Keratinocyte (primary cell): ENCODE measurements at regions not wholly inside any gene's neighbourhood (a gene's known extent, or its start where the extent isn't known, plus 50 kb on each side); places are given as distances from the start of the nearest gene placed in this dataset.

ENCODE experiments used
- DNase-seq: peaks from one replicate; pipeline ENCODE4 v3.0.0-alpha.2; 2011; ENCODE audit warnings: low read depth, missing footprints, low spot score
- FAIRE-seq: peaks from 2 replicates; lab custom pipeline; 2011; peaks lifted over from hg19 to GRCh38; lab: Jason Lieb, UNC
- H2AFZ ChIP-seq: 2 replicates; pipeline ENCODE4 v1.6.0; 2012; ENCODE audit warnings: low read length, control low read depth, inconsistent platforms; ENCODE audit not compliant: control insufficient read depth
- H3K27ac ChIP-seq: 2 replicates; pipeline ENCODE4 v1.5.1; 2011; ENCODE audit warnings: low read length; ENCODE audit not compliant: control insufficient read depth, insufficient read depth
- H3K27me3 ChIP-seq: 3 replicates; pipeline ENCODE4 v1.6.0; 2011; ENCODE audit warnings: low read length; ENCODE audit not compliant: control insufficient read depth, insufficient read depth; ENCODE audit errors: extremely low read depth
- H3K36me3 ChIP-seq, 2 experiments: 2 replicates in 1 of 2; 3 replicates in 1 of 2; pipeline ENCODE4 v1.5.1; 2011; ENCODE audit warnings: low read length in 2 of 2, mild to moderate bottlenecking in 1 of 2; ENCODE audit not compliant: control insufficient read depth in 2 of 2, insufficient read depth in 2 of 2; ENCODE audit errors: extremely low read depth in 1 of 2
- H3K4me1 ChIP-seq: 3 replicates; pipeline ENCODE4 v1.5.1; 2011; ENCODE audit warnings: low read length; ENCODE audit not compliant: control insufficient read depth, insufficient read depth; ENCODE audit errors: extremely low read depth
- H3K4me2 ChIP-seq: 3 replicates; pipeline ENCODE4 v1.6.0; 2011; ENCODE audit warnings: low read depth, low read length; ENCODE audit not compliant: control insufficient read depth, insufficient read depth; ENCODE audit errors: extremely low read depth
- H3K4me3 ChIP-seq, 3 experiments: fragments of 200-600 bp in 1 of 3; sonication (generic) in 1 of 3; 2 replicates in 2 of 3; 3 replicates in 1 of 3; pipeline ENCODE4 v1.5.1; 2011 to 2016; ENCODE audit warnings: low read length in 3 of 3, mild to moderate bottlenecking in 3 of 3, control low read depth in 2 of 3, inconsistent platforms in 1 of 3, low read depth in 1 of 3, mixed read lengths in 1 of 3, mixed run types in 1 of 3, moderate library complexity in 1 of 3; ENCODE audit not compliant: control insufficient read depth in 2 of 3, insufficient read depth in 2 of 3; ENCODE audit errors: extremely low read depth in 1 of 3
- H3K79me2 ChIP-seq: 2 replicates; pipeline ENCODE4 v1.6.0; 2012; ENCODE audit warnings: low read length; ENCODE audit not compliant: control insufficient read depth, insufficient read depth
- H3K9ac ChIP-seq: 3 replicates; pipeline ENCODE4 v1.6.0; 2011; ENCODE audit warnings: low read length; ENCODE audit not compliant: control insufficient read depth, insufficient read depth; ENCODE audit errors: extremely low read depth
- H3K9me1 ChIP-seq: 3 replicates; pipeline ENCODE4 v1.6.0; 2011; ENCODE audit warnings: low read length; ENCODE audit not compliant: control insufficient read depth, insufficient read depth; ENCODE audit errors: extremely low read depth
- H3K9me3 ChIP-seq: 2 replicates; pipeline ENCODE4 v1.5.1; 2012; ENCODE audit warnings: low read depth, low read length; ENCODE audit not compliant: control insufficient read depth
- H4K20me1 ChIP-seq: 3 replicates; pipeline ENCODE4 v1.6.0; 2011; ENCODE audit warnings: low read length; ENCODE audit not compliant: control insufficient read depth, insufficient read depth; ENCODE audit errors: extremely low read depth
- CTCF ChIP-seq, 3 experiments: IDR thresholded peaks in 1 of 3; conservative IDR thresholded peaks in 1 of 3; optimal IDR thresholded peaks in 1 of 3; 2 replicates in 2 of 3; 3 replicates in 1 of 3; pipeline versions ENCODE3 to v1.5.1; 2011; ENCODE audit warnings: low read length in 3 of 3, mild to moderate bottlenecking in 3 of 3, moderate library complexity in 2 of 3, control low read depth in 1 of 3, inconsistent platforms in 1 of 3; ENCODE audit not compliant: insufficient read depth in 2 of 3; ENCODE audit errors: extremely low read depth in 1 of 3
- EZH2 ChIP-seq: IDR thresholded peaks from one replicate; pipeline ENCODE4 v1.6.1; 2012; ENCODE audit warnings: inconsistent platforms, mild to moderate bottlenecking, low read length, moderate library complexity
- dilution Hi-C: fragments of 300-500 bp; cut with MboI; formaldehyde crosslinking; loops from one replicate; pipeline ENCODE4 v1.7.0; 2020; ENCODE audit warnings: low sequenced_read_pairs; ENCODE audit not compliant: extremely low pct_ligation_motif_present

- Histone ChIP-seq H3K27me3 (no peaks in the 10 kb centered on the region), H4K20me1 (no peaks in the 10 kb centered on the region), H3K27ac (no peak overlapping the region), H3K9me3 (no peaks in the 10 kb centered on the region), H3K4me2 (no peak overlapping the region), H3K9ac (no peak overlapping the region), H3K4me1 (no peaks in the 10 kb centered on the region), H3K9me1 (no peaks in the 10 kb centered on the region), H3K4me3 (no peak overlapping the region), H3K79me2 (no peaks in the 10 kb centered on the region), H3K36me3 (no peaks in the 10 kb centered on the region), H2AFZ (no peak overlapping the region)
- no peak for TF ChIP-seq CTCF (optimal IDR thresholded peaks at IDR 0.05 in 1 of 3, IDR thresholded peaks at IDR 0.05 in 1 of 3, conservative IDR thresholded peaks at IDR 0.05 in 1 of 3; ENCODE audit: extremely low read depth in 1 of 3, insufficient read depth in 2 of 3, low read length in 3 of 3)
- no peak for TF ChIP-seq EZH2
- no peak for FAIRE-seq
- DNase-seq: no peak
- dilution Hi-C loops: no loop called here
Observed at GRCh38 chr2:138177693-138178092, 213.4 kb downstream of the HNMT start.

DNA sequence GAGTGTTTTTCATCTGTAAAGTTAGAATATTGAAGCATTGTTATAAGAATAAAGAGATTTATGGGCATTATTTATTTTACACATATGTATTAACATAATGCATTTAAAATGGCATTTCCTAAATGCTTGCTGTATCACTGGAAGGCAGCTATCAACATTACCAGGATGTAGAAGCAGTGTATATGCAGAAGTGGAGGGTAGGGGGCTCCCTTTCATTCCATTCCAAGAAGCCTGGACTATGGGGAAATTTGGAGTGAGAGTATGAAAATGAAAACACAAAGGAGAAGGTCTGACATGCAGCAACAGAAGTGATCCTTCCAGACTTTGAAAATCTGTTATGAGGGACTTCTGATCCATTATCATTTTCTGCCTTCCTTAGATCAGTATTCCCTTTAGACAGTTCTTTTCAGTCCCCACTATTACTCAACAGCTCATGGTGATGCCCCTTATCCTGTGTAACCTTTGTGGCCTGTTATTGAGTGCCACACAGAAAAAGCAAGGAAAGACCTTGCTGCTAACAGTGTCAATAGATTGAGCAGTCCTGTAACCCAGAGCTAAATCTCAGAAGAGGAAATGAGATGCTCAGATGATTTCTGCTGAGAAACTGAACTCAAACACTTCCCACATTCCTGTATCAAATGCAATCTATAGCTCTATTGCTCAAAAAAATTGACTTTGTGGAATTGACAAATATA, 216.6 kb downstream of the HNMT start:
- no peaks in the 10 kb centered on the region for H3K79me2 ChIP-seq
- no peaks in the 10 kb centered on the region for H3K27me3 ChIP-seq
- no peak for DNase-seq
- H3K27ac ChIP-seq: no peak overlapping the region
- no peaks in the 10 kb centered on the region for H3K36me3 ChIP-seq
- H3K4me2 ChIP-seq: no peak overlapping the region
- H3K9me3 ChIP-seq: no peaks in the 10 kb centered on the region
- no peak for FAIRE-seq
- no peaks in the 10 kb centered on the region for H3K9me1 ChIP-seq
- no peaks in the 10 kb centered on the region for H3K4me1 ChIP-seq
- dilution Hi-C loops: no loop called here
- no peaks in the 10 kb centered on the region for H4K20me1 ChIP-seq
- H2AFZ ChIP-seq: no peak overlapping the region
- H3K9ac ChIP-seq: no peak overlapping the region
- no peak overlapping the region for H3K4me3 ChIP-seq
- TF ChIP-seq EZH2 (no peak), CTCF (optimal IDR thresholded peaks at IDR 0.05 in 1 of 3, IDR thresholded peaks at IDR 0.05 in 1 of 3, conservative IDR thresholded peaks at IDR 0.05 in 1 of 3; ENCODE audit: extremely low read depth in 1 of 3, insufficient read depth in 2 of 3, low read length in 3 of 3) (no peak)
